AG04449 (cell line): ENCODE measurements at regions not wholly inside any gene's neighbourhood (a gene's known extent, or its start where the extent isn't known, plus 50 kb on each side); places are given as distances from the start of the nearest gene placed in this dataset.

Source experiments
- CTCF ChIA-PET: fragments of 350-600 bp; formaldehyde crosslinking; extraction: SDS; loops from one replicate; lab custom pipeline; 2021; ENCODE audit warnings: antibody characterized with exemption; lab: Yijun Ruan, JAX
- POLR2A ChIA-PET: fragments of 400-600, 350-600 bp; formaldehyde crosslinking; extraction: SDS; loops from one replicate; lab custom pipeline; 2020; ENCODE audit warnings: antibody characterized with exemption, inconsistent platforms; lab: Yijun Ruan, JAX
- DNase-seq: peaks from one replicate; pipeline ENCODE4 v3.0.0-alpha.2; 2010; ENCODE audit warnings: low read depth, low spot score
- H3K4me3 ChIP-seq: 2 replicates; pipeline ENCODE4 v1.5.1; 2011; ENCODE audit warnings: low read depth, mild to moderate bottlenecking, control low read depth, low read length
- CTCF ChIP-seq: IDR thresholded peaks from one replicate; pipeline ENCODE4 v1.5.1; 2011; ENCODE audit warnings: mild to moderate bottlenecking, moderate library complexity, low read length, control low read depth, inconsistent platforms; ENCODE audit not compliant: insufficient read depth; ENCODE audit errors: missing control alignments

- ChIA-PET CTCF (no interaction called here), POLR2A (no interaction called here)
- H3K4me3 ChIP-seq, result no peak overlapping the region
- no peak for DNase-seq
- TF ChIP-seq CTCF, result no peak
Observed at GRCh38 chr10:10630281-10630680, 387.4 kb upstream of the CELF2 start.

GRCh38 chr10:10630782-10631181 lies 386.9 kb upstream of the CELF2 start:
- TF ChIP-seq CTCF, result no peak
- POLR2A ChIA-PET, result no interaction called here
- CTCF ChIA-PET, result no interaction called here
- DNase-seq, result no peak
- H3K4me3 ChIP-seq, result no peak overlapping the region

- no peak for TF ChIP-seq CTCF
- POLR2A ChIA-PET, result no interaction called here
- DNase-seq, result no peak
- CTCF ChIA-PET, result no interaction called here
- H3K4me3 ChIP-seq, result no peak overlapping the region
Observed at GRCh38 chr10:10642189-10642588, 375.5 kb upstream of the CELF2 start.

GRCh38 chr10:10642751-10643150 lies 374.9 kb upstream of the CELF2 start:
- DNase-seq, result no peak
- POLR2A ChIA-PET, result no interaction called here
- TF ChIP-seq CTCF, result no peak
- H3K4me3 ChIP-seq, result no peak overlapping the region
- CTCF ChIA-PET, result no interaction called here

GRCh38 chr10:10644008-10644646 lies 373.5 kb upstream of the CELF2 start:
- no peak for DNase-seq
- no peak for TF ChIP-seq CTCF
- ChIA-PET CTCF (no interaction called here), POLR2A (no interaction called here)
- H3K4me3 ChIP-seq, result no peak overlapping the region

GRCh38 chr10:10644676-10645385 lies 372.8 kb upstream of the CELF2 start:
- CTCF ChIA-PET, result no interaction called here

More at GRCh38 chr10:10644676-10645385, 372.8 kb upstream of the CELF2 start:
- no peak for DNase-seq
- POLR2A ChIA-PET, result no interaction called here
- H3K4me3 ChIP-seq, result no peak overlapping the region
- TF ChIP-seq CTCF, result no peak
